GM12874 (cell line): ENCODE measurements at regions not wholly inside any gene's neighbourhood (a gene's known extent, or its start where the extent isn't known, plus 50 kb on each side); places are given as distances from the start of the nearest gene placed in this dataset.

ENCODE experiments used
- CTCF ChIP-seq: IDR thresholded peaks from 2 replicates; pipeline ENCODE4 v1.5.1; 2011; ENCODE audit warnings: low read depth, mild to moderate bottlenecking, control low read depth, low read length, moderate library complexity; ENCODE audit not compliant: insufficient read depth

- TF ChIP-seq CTCF, result no peak
These were observed 303.3 kb upstream of the ACTBL2 start for GRCh38 chr5:57785946-57786345.

- no peak for TF ChIP-seq CTCF
These were observed 301.5 kb upstream of the ACTBL2 start for GRCh38 chr5:57784121-57784520.

- TF ChIP-seq CTCF, result no peak
These were observed 301.1 kb upstream of the ACTBL2 start for GRCh38 chr5:57783693-57784092.

- no peak for TF ChIP-seq CTCF
These were observed 298.3 kb upstream of the ACTBL2 start for GRCh38 chr5:57780961-57781325.

GRCh38 chr5:57780306-57780960, 297.8 kb upstream of the ACTBL2 start:
- no peak for TF ChIP-seq CTCF

GRCh38 chr5:57779383-57780223, 297.0 kb upstream of the ACTBL2 start:
- TF ChIP-seq CTCF, result 0 out of 2 replicates have a peak, but pooled peaks have one; percentile 9

- TF ChIP-seq CTCF, result no peak
These were observed 296.0 kb upstream of the ACTBL2 start for GRCh38 chr5:57778501-57779091.
